ENCODE measurements at regions not wholly inside any gene's neighbourhood (a gene's known extent, or its start where the extent isn't known, plus 50 kb on each side); places are given as distances from the start of the nearest gene placed in this dataset.

DNA sequence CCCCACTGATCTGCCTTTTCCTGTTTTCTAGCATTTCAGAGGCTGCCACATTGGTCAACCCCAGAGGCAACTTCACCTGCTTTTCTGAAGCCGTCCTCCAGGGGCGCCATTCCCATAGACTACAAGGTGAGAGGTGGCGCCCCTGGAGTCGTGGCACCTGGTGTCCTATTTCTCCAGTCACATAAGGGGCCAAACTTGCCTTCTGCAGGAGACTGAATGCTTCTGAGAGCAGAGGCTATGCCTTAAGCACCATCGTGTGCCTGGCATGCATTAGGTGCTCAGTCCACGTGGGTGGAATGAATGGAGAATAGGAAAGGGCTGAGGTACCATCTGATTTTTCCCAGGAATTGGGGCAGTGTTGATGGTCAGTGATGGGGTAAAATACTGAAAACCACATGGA is 164.8 kb downstream of the HAPSTR1 start:
- DNase-seq = no peak

DNA sequence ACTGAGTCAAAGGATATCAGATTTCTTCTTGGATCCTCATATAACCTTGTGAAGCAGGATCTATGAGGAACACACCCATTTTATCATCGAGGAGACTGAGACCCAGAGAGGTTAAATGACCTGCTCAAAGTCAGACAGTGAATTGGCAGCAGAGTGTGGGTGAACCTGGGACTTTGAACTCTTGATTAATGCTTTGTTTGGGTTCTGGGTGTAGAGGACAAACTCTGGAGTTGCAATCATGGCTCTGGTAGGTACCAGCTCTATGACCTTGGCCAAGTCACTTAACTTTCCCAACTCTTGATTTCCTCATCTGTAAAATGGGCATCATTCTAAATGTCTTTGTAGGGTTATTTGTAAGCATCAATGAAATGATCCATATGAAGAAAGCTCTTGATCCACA is 166.4 kb downstream of the HAPSTR1 start:
- DNase-seq = no peak

DNA sequence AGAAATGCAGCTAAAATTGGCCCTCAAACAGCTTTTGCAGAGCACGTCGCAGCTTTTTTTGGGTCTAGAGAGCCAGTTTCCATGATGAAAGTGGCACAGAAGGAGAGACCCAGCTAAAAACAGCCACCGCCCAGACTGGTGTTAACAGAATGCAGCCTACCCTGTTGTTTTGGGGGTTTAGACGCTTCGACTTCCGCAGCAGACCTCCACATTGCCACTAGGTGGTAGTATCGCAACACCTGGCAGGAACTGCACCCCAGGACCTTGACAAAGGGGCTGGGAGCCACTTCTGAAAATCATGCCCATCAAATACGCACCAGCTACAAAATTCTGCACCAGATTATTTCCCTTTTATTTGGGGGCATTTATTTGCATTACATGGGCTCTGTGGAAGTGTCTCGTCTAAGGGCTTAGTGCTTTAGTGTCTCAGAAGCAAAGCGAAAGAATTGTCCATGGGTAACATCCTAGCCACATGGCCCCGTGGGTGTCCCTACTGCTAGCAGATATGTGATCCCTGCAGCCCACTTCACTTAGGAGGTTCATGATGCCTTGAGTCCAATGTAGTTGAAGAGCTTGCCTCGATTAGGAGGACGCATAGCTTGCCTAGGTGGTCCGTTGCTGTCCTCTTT is 167.1 kb downstream of the HAPSTR1 start:
- peak; percentile 55 for DNase-seq

DNA sequence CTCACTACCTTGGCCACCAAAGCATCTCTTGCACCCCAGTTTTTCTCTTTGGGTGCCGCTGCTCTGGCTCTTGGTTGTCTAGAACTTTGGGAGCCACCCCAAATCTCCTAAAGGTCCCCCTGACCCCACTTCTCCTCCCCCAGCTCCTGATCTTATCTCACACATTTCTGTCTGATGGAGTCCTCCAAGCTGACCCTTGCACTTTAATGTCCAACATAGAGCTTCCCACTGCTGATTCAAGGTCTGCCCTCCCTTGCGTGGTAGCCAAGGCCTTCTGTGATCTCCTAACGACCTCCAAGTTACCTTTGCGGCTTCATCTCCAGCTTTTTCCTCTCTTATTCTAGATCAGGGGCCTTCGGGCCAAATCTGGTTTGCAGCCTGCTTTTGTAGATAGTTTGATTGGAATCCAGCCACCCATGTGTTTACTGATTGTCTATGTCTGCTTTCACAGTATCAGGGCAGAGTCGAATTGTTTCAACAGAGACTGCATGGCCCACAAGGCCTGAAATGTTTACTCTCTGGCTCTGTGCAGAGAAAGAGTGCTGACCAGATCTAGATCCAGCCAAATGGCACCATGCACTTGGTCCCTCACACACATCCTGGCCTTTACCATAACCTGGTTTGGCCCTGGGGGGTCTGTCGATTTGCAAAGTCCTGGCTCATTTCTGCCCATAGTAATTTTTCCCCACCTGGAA is 168.6 kb downstream of the HAPSTR1 start:
- DNase-seq = no peak

DNA sequence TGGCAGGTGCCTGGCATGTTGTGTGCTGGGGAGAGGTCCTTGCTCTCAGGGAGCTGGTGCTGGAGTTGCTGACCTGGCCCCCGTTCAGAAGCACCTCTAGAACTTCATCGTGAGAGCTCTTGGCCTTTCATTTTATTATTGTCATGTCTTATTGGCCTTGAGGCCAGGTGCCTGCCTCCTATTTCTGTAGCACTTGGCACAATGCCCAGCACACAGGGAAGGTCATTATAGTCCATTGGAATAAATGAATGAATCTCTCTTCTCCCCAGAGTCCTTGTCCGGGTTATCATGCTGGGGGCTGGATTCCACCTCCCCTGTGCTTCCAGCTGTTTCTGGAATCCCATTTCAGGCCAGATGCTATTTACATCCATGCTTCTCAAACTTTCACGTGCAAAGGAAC is 169.2 kb downstream of the HAPSTR1 start:
- DNase-seq = no peak

DNA sequence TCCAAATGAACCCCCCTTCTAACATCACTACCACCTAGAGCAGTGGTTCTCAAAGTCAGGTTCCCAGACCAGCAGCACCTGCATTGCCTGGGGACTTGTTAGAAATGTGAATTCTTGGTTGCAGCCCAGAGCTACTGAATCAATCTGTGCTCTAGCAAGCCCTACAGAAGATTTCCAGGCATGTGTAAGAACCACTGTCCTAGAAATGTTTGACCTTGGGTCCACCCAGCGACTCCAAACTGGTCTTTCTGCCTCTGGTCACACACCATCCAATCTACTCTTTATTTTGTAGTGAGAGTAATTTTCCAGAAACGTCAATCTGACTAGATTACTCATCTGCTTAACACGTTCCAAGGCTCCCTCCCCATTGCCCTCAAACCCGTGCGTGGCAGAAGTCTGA is 169.9 kb downstream of the HAPSTR1 start:
- no peak for DNase-seq

DNA sequence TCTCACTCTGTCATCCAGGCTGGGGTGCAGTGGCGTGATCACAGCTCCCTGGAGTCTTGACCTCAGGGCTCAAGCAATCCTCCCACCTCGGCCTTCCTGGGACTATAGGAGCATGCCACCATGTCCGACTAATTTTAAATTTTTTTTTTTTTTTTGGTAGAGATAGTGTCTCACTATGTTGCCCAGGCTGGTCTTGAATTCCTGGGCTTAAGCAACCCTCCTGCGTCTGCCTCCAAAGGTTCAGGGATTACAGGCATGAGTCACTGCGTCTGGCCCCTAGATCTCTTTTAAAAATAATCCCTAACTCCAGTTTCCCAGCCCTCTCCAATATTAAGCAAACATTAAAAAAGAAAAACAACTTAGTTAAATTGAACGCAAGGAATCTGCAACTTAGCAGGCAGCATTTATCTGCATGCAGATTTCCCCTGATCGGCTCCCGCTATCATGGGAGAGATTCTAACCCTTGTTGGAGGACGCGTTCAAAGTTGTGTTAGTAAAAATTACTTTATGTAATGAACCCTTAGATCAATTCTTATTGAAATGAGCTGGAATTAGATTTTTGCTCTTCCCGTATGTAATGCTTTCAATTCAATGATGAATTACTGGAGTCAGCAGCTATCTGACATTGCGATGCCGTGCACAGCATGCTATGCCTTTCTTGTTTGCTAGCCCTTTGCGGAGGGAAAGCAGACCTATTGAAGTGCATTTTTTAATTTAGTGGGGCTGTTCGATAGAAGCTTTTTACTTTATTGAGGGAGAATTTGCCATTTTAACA is 171.7 kb downstream of the HAPSTR1 start:
- no peak for DNase-seq

DNA sequence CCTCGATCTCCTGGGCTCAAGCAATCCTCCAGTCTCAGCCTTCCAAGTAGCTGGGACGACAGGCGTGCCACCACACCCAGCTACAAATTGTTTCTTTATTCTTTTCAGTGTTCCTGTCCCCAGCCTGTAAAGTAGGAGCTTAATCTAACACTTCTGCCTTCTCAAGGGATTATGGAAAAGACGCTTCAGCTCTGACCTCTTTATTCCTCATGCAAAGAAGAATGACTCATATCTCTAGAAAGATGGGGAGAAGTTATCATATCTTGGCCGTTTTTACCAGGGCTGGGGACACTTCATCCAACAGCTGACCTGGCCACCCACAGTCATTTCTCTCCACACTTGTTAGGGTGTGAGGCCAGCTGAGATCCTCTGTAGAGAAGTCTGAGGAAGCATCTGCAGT is 172.6 kb downstream of the HAPSTR1 start:
- DNase-seq = no peak

DNA sequence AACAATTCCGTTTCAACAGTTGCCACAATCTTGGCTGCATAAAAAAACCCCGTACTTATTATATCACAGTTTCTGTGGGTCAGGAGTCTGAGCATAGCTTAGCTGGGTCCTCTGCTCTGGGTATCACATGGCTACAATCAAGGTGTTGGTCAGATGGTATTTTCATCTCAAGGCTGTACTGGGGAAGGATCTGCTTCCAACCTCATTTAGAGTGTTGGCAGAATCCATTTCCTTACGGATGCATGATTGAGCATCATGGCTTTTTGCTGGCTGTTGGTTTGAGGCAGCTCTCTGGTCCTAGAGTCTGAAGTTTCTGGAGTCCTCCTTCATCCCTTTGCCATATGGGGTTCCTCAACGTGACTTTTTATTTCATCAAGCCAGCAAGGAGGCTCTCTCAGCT is 177.0 kb downstream of the HAPSTR1 start:
- DNase-seq = no peak

DNA sequence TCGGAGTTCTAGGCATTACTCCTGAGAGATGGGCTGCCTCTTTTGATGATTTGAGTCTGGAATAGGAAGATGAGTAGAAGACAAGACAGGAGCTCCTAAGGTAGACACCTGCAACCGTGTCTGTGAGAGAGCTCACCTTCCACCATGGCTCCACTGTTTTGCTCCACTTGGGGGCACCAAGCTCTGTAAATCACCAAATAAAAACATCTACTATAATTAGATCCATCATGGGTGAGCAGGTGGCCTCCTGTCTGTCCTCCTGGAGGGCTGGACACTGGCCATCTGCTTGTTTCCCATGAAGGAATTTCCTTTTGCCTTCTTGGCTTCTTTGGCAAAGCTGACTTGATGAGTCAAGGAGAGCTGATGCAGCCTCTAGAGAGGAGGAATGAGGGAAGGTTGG is 179.0 kb downstream of the HAPSTR1 start:
- no peak for DNase-seq

DNA sequence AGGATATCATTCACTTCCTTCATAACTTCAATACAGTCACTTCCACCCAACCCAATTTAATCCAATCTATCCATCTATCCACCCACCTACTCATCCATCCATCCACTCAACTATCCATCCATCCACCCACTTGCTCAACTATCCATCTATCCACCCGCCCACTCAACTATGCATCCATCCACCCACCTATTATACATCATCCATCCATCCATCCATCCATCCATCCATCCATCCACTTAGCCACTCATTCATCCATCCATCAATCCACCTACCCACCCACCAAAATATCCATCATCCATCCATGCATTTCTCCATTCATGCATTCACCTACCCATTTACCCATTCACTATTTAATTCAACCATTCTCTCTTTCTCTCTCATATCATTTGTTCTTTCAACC is 179.5 kb downstream of the HAPSTR1 start:
- no peak for DNase-seq

DNA sequence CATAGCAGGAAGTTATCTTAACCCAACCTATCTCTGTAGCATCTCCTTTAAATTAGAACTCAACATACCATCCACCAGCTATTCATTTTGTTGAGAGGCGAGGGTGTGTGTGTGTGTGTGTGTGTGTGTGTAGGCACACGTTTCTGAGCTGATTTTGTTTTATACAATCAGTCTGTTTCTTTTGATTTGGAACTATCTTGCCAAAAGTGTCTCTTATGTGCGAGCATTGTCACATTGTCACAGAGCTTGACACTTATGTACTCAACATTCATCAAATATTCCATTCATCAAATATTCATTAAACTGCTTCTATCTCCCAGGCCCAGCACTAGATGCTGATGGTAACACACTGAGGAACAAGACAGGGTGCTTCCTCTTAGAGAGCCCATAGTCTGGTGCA is 180.4 kb downstream of the HAPSTR1 start:
- no peak for DNase-seq

DNA sequence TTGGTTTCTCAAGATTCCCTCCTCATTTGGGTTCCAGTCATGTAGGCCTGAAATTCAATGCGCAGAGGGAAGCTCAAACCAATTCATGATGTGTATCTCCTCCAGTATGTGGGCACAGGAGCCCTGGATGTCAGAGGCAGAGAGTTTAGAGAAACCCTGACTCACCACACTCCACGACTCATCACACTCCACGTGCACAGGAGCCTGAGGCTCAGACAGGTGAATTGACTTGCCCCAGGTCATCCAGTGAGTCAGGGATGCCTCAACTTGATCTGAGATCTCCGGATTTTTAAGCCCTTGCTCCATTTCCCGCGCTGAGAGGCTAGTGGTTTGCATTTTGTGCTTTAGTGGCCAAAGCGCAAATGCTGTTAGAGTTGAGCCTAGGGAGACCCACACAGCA is 183.9 kb downstream of the HAPSTR1 start:
- no peak for DNase-seq

DNA sequence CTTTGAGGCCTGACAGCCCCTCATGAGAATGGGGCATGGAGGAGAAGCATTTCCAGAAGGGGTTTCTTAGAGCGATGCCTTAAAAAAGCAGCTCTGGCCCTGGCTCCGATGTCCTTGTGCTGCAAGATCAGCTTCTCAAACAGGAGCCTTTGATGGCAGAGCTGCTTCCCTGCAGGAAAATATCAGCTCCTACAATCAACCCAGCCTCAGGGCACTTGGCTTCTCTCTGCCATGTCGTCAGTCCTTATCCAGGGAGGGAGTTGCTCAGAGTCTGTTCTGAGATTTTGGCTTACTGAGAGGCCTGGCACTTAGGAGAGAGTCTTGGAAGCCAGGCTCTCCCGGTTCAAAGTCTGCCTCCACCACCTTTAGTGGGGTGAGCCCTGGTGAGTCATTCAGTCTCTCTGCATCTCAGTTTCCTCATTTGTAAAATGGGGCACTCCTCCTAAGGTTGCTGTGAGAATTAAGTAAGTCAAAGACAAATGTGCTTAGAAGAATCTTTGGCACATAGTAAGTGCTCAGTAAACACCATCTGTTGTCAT is 184.4 kb downstream of the HAPSTR1 start:
- no peak for DNase-seq

DNA sequence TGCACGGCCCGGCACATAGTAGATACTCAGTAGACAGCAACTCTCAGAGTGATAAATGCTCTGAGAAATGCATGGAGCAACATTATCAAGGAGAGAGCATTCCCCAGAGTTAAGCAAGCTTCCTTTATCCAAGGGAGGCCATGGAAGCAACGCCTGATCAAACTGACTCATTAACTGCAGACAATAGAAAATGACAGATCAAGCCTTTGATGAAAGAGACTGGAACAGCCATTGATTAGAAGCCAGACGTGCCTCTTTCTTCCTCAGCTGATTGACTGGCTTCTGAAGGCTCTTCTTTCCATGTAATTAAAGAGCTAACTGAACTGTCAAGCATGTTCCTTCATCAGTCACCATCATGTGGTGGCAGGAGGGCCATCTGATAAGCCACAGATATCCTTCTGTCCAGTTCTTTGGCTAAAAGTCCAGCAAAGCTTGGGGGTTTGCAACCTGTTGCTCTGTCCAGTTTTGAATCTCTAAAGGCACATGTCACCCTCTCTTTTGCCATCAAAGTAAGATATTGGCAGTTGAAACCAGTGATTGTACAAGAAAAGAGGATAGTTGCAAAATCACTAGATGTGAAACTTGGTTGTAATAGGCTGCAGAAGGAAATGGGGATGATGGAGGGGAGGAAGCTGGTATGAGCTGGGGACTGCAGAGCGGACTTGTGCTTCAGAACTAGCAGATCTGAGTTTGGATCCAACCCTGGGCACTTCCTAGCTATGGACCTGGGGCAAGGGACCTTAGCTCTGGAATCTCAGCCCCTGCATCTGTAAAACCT is 188.0 kb downstream of the HAPSTR1 start:
- no peak for DNase-seq

DNA sequence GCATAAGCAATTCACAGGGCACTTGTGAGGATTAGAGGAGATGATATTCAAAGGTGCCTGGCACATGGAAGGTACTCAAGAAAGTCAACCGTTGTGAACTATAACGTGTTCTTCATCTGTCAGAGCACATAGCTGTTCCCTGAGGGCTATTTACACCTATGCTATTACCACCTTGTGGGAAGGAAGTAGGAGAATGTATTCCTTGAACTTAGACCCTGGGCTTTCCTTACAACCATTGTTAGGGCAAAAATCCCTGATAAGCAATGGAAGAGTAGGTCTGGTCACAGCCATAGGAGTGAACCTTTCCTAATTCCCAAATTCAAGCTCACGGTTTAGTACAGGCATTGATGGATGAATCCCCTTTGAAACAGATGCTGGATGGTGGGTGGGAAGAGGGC is 188.6 kb downstream of the HAPSTR1 start:
- no peak for DNase-seq

DNA sequence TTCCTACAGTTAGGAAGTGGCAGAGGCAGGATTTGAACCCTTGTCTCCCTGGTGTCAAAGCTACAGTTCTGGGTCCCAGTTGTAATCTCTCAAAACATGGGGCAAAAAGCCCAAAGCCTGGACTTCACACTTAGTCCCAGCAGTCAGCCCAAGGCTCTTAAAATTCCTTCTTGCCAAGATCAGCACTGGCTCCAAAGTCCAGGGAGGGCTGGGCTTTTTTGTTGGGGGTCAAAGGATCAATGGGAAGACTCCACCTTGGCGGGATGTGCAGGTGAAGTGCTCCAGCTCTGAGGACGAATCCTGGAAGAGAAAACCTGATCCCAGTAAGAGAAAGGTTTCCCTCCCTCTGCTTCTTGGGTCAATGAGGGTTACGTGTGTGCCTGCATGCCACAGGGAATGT is 195.5 kb downstream of the HAPSTR1 start:
- DNase-seq = no peak

DNA sequence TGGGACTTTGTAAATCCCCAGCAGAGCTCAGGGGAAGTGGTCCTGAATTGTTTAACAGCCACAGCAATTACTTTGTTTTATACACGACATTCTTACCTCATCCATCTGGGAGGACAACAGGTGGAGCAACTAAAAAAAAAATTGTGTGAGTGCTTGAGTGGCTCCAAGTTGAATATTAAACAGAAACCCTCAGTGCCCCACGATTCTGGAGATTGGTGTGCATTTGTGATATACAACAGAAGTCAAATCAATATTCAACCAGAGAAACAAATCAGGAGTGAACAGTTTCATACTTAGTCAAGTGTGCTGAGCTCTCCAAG is 204.8 kb downstream of the HAPSTR1 start:
- no peak for DNase-seq

DNA sequence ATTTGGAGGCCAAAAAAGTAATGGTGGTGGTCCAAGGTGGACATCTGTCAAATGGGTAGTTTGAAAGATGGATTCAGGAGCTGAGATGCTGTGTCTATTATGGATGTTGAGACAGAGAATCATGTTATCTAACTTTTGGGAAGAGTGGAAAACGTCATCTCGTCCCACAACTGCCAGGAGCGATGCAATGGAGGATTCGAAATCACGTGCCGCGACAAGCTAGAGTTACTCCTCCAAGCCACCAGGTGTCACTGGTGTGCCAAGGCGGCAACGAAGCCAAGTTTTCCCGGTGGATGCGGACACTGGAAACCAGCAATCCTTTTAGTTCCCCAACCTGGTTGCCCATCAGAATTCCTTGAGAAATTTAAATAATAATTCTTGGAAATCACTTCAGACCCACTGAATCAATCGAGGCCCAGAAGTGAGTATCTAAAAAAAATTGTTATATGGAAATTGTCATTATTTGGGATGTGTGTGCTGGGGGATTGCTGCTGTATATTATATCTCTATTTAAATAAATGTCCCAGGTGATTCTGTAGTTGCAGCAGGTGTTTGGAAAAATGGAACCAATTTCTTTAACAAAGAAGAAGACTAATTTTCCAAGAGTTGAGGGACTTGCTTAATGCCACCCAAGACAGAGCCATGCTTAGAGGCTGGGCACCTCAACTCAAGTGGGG is 206.1 kb downstream of the HAPSTR1 start:
- DNase-seq = no peak

DNA sequence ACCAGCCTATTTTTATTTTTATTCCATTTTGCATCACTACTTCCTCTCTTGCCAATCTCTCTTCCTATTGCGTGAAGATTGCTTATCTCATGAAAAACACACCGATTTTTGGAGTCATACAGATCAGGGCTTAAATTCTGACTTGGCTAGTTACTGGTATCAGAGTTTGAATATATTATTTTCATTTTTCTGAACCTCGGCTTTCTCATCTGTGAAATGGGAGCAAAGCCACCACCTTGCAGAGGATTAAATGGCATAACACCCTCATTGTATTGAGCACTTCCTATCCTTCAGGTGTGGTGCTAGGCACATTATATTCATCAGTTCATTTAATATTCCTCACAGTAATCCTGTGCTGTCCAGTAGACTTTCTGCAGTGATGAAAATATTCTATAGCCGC is 208.8 kb downstream of the HAPSTR1 start:
- DNase-seq = no peak

DNA sequence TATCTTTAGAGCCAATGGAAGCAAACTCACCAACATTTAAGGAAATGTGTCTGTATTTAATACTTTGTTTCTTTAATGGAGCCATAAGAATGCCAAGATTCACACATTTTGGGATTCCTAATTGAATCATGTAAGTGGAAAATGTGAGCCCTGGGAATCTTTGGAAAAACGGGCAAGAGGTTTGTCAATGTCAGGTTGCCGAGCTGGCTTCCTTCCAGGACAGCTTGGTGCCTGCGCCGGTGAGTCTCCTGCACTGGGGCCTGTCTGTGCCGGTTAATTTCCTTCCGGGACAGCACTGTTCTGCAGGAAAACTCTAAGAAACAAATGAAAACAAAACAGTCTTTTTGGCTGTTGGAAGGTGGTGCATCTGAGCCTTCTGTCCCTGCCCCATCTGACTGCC is 210.6 kb downstream of the HAPSTR1 start:
- DNase-seq = no peak

DNA sequence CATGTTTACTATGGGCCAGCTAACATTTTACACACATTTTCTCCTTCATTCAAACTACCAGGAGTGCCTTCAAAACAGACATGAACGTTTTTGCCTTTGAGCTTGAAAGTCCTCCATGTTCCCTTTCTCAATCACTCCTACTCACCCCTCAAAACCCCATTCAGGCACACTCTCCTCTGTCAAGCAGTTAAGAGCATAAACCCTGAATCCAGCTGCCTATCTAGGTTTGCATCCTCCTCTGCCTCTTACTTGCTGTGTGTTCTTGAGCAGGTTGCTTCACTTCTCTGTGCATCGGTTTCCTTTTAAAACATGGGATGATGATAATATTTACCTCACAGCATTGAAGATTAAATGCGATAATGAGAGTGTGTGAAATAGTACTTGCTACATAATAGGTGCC is 215.3 kb downstream of the HAPSTR1 start:
- no peak for DNase-seq

DNA sequence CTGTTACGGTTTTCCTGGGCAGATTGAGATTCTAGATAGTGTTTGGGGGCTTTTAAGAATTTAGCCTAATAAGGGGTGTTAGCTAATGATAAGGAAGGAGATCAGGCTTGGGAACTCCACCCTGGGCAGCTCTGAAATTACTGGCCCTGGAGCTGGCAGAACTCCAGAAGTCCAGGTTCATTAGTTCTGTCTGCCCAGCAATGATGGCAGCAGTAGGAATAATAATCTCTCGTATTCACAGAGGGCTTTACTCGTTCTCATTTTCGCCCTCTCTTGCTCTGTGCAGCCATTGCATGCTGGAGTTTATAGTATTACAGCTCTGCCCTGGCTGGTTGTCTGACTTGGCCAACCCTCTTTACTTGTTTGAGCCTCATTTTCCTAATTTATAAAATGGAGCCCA is 216.0 kb downstream of the HAPSTR1 start:
- DNase-seq = no peak

Measured in activated CD8-positive, alpha-beta memory T cell treated with anti-CD3 and anti-CD28 coated beads for 24 hours (primary cell).